ENCODE measurements at regions not wholly inside any gene's neighbourhood (a gene's known extent, or its start where the extent isn't known, plus 50 kb on each side); places are given as distances from the start of the nearest gene placed in this dataset.

GRCh38 chr4:113849771-113850170, 88.2 kb upstream of the CAMK2D start:
- Mint-ChIP-seq H3K4me1 (no peaks in the 10 kb centered on the region), H3K9me3 (peaks cover 0 to 15% (median 11%) of the 10 kb centered on the region in 7 donors), H3K4me3 (no peak overlapping the region), H3K27ac (no peak overlapping the region), H3K27me3 (peaks cover 11 to 26% (median 12%) of the 10 kb centered on the region in 3 donors), H3K36me3 (no peaks in the 10 kb centered on the region)
- DNase-seq: no peak
- no peak for ATAC-seq (ENCODE audit: low read depth in 2 of 2)

GRCh38 chr4:113847710-113848109, 86.2 kb upstream of the CAMK2D start:
- Mint-ChIP-seq H3K27ac (no peak overlapping the region), H3K27me3 (peaks cover 11 to 25% (median 12%) of the 10 kb centered on the region in 3 donors), H3K9me3 (peaks cover 0 to 14% (median 7%) of the 10 kb centered on the region in 7 donors), H3K4me1 (no peaks in the 10 kb centered on the region), H3K4me3 (no peak overlapping the region), H3K36me3 (no peaks in the 10 kb centered on the region)
- no peak for ATAC-seq (ENCODE audit: low read depth in 2 of 2)
- no peak for DNase-seq

GRCh38 chr4:113846433-113846832, 84.9 kb upstream of the CAMK2D start:
- peaks cover 11 to 25% (median 12%) of the 10 kb centered on the region in 3 donors for H3K27me3 Mint-ChIP-seq
- DNase-seq (no peak), ATAC-seq (ENCODE audit: low read depth in 2 of 2) (no peak)
- peaks cover 0 to 10% (median 4%) of the 10 kb centered on the region in 7 donors for H3K9me3 Mint-ChIP-seq
- H3K4me3 Mint-ChIP-seq: no peak overlapping the region
- H3K27ac Mint-ChIP-seq: no peak overlapping the region
- no peaks in the 10 kb centered on the region for H3K4me1 Mint-ChIP-seq
- no peaks in the 10 kb centered on the region for H3K36me3 Mint-ChIP-seq

- DNase-seq (no peak), ATAC-seq (ENCODE audit: low read depth in 2 of 2) (no peak)
- H3K9me3 Mint-ChIP-seq: peaks cover 0 to 10% (median 4%) of the 10 kb centered on the region in 7 donors
- peaks cover 11 to 25% (median 12%) of the 10 kb centered on the region in 3 donors for H3K27me3 Mint-ChIP-seq
- no peak overlapping the region for H3K27ac Mint-ChIP-seq
- H3K36me3 Mint-ChIP-seq: no peaks in the 10 kb centered on the region
- H3K4me3 Mint-ChIP-seq: no peak overlapping the region
- H3K4me1 Mint-ChIP-seq: no peaks in the 10 kb centered on the region
Measured at GRCh38 chr4:113845138-113845537, 83.6 kb upstream of the CAMK2D start.

- Mint-ChIP-seq H3K27ac (no peak overlapping the region), H3K36me3 (no peaks in the 10 kb centered on the region)
- DNase-seq: no peak
Measured at GRCh38 chr4:113844369-113844768, 82.8 kb upstream of the CAMK2D start.

GRCh38 chr4:113840861-113841260, 79.3 kb upstream of the CAMK2D start:
- H3K36me3 Mint-ChIP-seq: no peaks in the 10 kb centered on the region
- H3K9me3 Mint-ChIP-seq: no peaks in the 10 kb centered on the region
- no peak overlapping the region for H3K4me3 Mint-ChIP-seq
- ATAC-seq (ENCODE audit: low read depth in 2 of 2) (no peak), DNase-seq (no peak)
- H3K27ac Mint-ChIP-seq: no peak overlapping the region
- peaks cover 5 to 10% (median 6%) of the 10 kb centered on the region in 3 donors for H3K4me1 Mint-ChIP-seq
- peaks cover 0 to 12% (median 5%) of the 10 kb centered on the region in 3 donors for H3K27me3 Mint-ChIP-seq

More at GRCh38 chr4:113844369-113844768, 82.8 kb upstream of the CAMK2D start:
- no peak for ATAC-seq (ENCODE audit: low read depth in 2 of 2)
- H3K27me3 Mint-ChIP-seq: peaks cover 5 to 22% (median 8%) of the 10 kb centered on the region in 3 donors
- H3K4me3 Mint-ChIP-seq: no peak overlapping the region
- no peaks in the 10 kb centered on the region for H3K4me1 Mint-ChIP-seq
- H3K9me3 Mint-ChIP-seq: peaks cover 0 to 10% (median 4%) of the 10 kb centered on the region in 7 donors

- H3K27ac Mint-ChIP-seq: no peak overlapping the region
- no peak overlapping the region for H3K4me3 Mint-ChIP-seq
- no peaks in the 10 kb centered on the region for H3K9me3 Mint-ChIP-seq
- H3K4me1 Mint-ChIP-seq: peaks cover 5 to 10% (median 6%) of the 10 kb centered on the region in 3 donors
- ATAC-seq (ENCODE audit: low read depth in 2 of 2) (no peak), DNase-seq (no peak)
- peaks cover 0 to 5% (median 0%) of the 10 kb centered on the region in 3 donors for H3K27me3 Mint-ChIP-seq
- H3K36me3 Mint-ChIP-seq: no peaks in the 10 kb centered on the region
Measured at GRCh38 chr4:113838460-113838859, 76.9 kb upstream of the CAMK2D start.

- ATAC-seq (ENCODE audit: low read depth in 2 of 2) (peak; percentile 97), DNase-seq (peak; percentile 31)
- Mint-ChIP-seq H3K4me3 (no peak overlapping the region), H3K9me3 (no peaks in the 10 kb centered on the region), H3K36me3 (no peaks in the 10 kb centered on the region), H3K4me1 (peaks cover 10 to 20% (median 16%) of the 10 kb centered on the region in 3 donors), H3K27me3 (peaks cover 0 to 5% (median 0%) of the 10 kb centered on the region in 3 donors), H3K27ac (peak overlapping the region in 1 of 6 donors; percentile 36)
Measured at GRCh38 chr4:113837397-113837796, 75.9 kb upstream of the CAMK2D start.

GRCh38 chr4:113835005-113835404, 73.5 kb upstream of the CAMK2D start:
- no peak for DNase-seq
- Mint-ChIP-seq H3K27ac (no peak overlapping the region), H3K4me3 (no peak overlapping the region), H3K27me3 (peaks cover 0 to 5% (median 0%) of the 10 kb centered on the region in 3 donors), H3K4me1 (peaks cover 14 to 26% (median 17%) of the 10 kb centered on the region in 3 donors), H3K9me3 (no peaks in the 10 kb centered on the region), H3K36me3 (no peaks in the 10 kb centered on the region)
- no peak for ATAC-seq (ENCODE audit: low read depth in 2 of 2)

- Mint-ChIP-seq H3K36me3 (no peaks in the 10 kb centered on the region), H3K9me3 (no peaks in the 10 kb centered on the region), H3K27me3 (peaks cover 0 to 3% (median 2%) of the 10 kb centered on the region in 3 donors), H3K27ac (no peak overlapping the region), H3K4me3 (no peak overlapping the region), H3K4me1 (peaks cover 14 to 26% (median 17%) of the 10 kb centered on the region in 3 donors)
- no peak for DNase-seq
- no peak for ATAC-seq (ENCODE audit: low read depth in 2 of 2)
Measured at GRCh38 chr4:113834298-113834697, 72.8 kb upstream of the CAMK2D start.

GRCh38 chr4:113832803-113833202, 71.3 kb upstream of the CAMK2D start:
- no peaks in the 10 kb centered on the region for H3K9me3 Mint-ChIP-seq
- peak; percentile 11 for DNase-seq
- H3K27ac Mint-ChIP-seq: peak overlapping the region in 2 of 6 donors; percentile 8 to 50
- H3K4me3 Mint-ChIP-seq: no peak overlapping the region
- peaks cover 14 to 23% (median 17%) of the 10 kb centered on the region in 3 donors for H3K4me1 Mint-ChIP-seq
- no peak for ATAC-seq (ENCODE audit: low read depth in 2 of 2)
- H3K27me3 Mint-ChIP-seq: peaks cover 0 to 8% (median 0%) of the 10 kb centered on the region in 3 donors
- H3K36me3 Mint-ChIP-seq: no peaks in the 10 kb centered on the region

GRCh38 chr4:113831457-113831856, 69.9 kb upstream of the CAMK2D start:
- H3K27ac Mint-ChIP-seq: peak overlapping the region in 1 of 6 donors; percentile 25
- ATAC-seq (ENCODE audit: low read depth in 2 of 2) (no peak), DNase-seq (no peak)
- H3K9me3 Mint-ChIP-seq: no peaks in the 10 kb centered on the region
- no peak overlapping the region for H3K4me3 Mint-ChIP-seq
- H3K27me3 Mint-ChIP-seq: peaks cover 0 to 8% (median 0%) of the 10 kb centered on the region in 3 donors
- peaks cover 8 to 16% (median 11%) of the 10 kb centered on the region in 3 donors for H3K4me1 Mint-ChIP-seq
- no peaks in the 10 kb centered on the region for H3K36me3 Mint-ChIP-seq

- no peak for ATAC-seq (ENCODE audit: low read depth in 2 of 2)
- H3K4me3 Mint-ChIP-seq: no peak overlapping the region
- peaks cover 14 to 30% (median 22%) of the 10 kb centered on the region in 3 donors for H3K4me1 Mint-ChIP-seq
- H3K9me3 Mint-ChIP-seq: no peaks in the 10 kb centered on the region
- H3K27me3 Mint-ChIP-seq: peaks cover 0 to 8% (median 0%) of the 10 kb centered on the region in 3 donors
- DNase-seq: no peak
- H3K27ac Mint-ChIP-seq: no peak overlapping the region
- H3K36me3 Mint-ChIP-seq: no peaks in the 10 kb centered on the region
Measured at GRCh38 chr4:113828702-113829101, 67.2 kb upstream of the CAMK2D start.

- no peaks in the 10 kb centered on the region for H3K9me3 Mint-ChIP-seq
- H3K4me1 Mint-ChIP-seq: peaks cover 8 to 19% (median 12%) of the 10 kb centered on the region in 3 donors
- peaks cover 0 to 8% (median 0%) of the 10 kb centered on the region in 3 donors for H3K27me3 Mint-ChIP-seq
Measured at GRCh38 chr4:113827285-113827684, 65.7 kb upstream of the CAMK2D start.

More at GRCh38 chr4:113827285-113827684, 65.7 kb upstream of the CAMK2D start:
- no peak for DNase-seq
- no peak for ATAC-seq (ENCODE audit: low read depth in 2 of 2)
- Mint-ChIP-seq H3K27ac (no peak overlapping the region), H3K36me3 (no peaks in the 10 kb centered on the region), H3K4me3 (no peak overlapping the region)

Measured in naive B cell (primary cell).